NCI-H226 (cell line): ENCODE measurements at regions not wholly inside any gene's neighbourhood (a gene's known extent, or its start where the extent isn't known, plus 50 kb on each side); places are given as distances from the start of the nearest gene placed in this dataset.
A peak's percentile ranks its signal among the peaks of the same experiment; 100 is the strongest.
"Not testable (repeated sequence)": the region's sequence is repeated elsewhere in the genome, so short reads cannot be mapped to it uniquely, and the experiment has no call there.

Source experiments
- DNase-seq: peaks from one replicate; pipeline ENCODE4 v3.0.0-alpha.2; 2015

- no peak for DNase-seq
These were observed 793.8 kb downstream of the TBL1XR1 start for GRCh38 chr3:176403531-176403930.

- DNase-seq, result no peak
These were observed 796.1 kb downstream of the TBL1XR1 start for GRCh38 chr3:176401211-176401610.

DNA sequence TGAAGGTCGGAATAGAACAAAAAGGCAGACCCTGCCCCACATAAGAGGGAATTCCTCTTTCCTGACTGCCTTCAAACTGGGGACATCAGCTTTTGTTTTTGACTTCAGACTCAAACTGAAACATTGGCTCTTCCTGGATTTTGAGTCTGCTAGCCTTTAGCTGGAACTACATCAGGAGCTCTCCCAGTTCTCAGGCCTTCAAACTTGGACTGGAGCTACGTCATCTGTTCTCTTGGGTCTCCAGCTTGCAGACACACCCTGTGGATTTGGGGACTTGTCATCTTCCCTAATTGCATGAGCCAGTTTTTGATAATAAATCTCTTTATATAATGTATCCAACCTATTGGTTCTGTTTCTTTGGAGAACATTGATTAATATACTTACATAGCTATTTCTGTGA, 798.1 kb downstream of the TBL1XR1 start:
- DNase-seq, result no peak

- no peak for DNase-seq
These were observed 802.0 kb downstream of the TBL1XR1 start for GRCh38 chr3:176395240-176395639.

- DNase-seq, result no peak
These were observed 818.5 kb downstream of the TBL1XR1 start for GRCh38 chr3:176378789-176379188.

DNA sequence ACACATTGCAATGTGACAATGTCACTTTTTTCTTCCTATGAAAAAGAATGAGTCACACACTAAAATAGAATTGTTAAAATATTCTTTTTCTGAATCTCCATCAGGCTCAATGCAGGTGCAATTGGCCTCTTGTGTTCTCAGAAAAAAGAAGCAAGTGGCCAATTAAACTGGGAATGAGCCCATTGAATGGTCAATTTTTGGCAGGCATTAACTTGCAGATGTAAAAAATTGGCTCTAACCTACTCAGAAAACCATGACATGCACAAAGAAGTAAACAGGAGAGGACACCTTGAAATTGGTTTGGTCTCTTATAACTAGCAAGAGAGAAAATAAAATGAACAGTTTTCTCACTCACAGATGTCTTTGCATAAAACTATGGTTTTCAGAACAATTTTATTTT, 820.8 kb downstream of the TBL1XR1 start:
- DNase-seq, result no peak

DNA sequence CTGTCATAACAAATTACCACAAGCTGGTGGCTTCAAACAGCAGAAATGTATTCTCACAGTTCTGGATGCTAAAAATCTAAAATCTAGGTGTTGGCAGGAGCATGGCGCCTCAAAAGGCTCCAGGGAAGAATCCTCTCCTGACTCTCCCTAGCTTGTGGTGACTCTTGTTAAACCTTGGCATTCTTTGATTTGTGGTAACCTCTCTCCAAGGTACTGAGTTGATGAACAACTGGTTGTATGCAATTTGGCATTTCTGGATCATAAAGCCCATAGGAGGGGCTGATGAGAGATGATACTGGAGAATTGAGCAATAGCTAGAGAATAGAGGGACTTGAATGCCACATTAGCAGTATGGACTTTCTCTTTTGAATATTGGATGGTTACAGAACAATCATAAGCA, 821.8 kb downstream of the TBL1XR1 start:
- no peak for DNase-seq

GRCh38 chr3:176362191-176362731, 835.0 kb downstream of the TBL1XR1 start:
- no peak for DNase-seq

DNA sequence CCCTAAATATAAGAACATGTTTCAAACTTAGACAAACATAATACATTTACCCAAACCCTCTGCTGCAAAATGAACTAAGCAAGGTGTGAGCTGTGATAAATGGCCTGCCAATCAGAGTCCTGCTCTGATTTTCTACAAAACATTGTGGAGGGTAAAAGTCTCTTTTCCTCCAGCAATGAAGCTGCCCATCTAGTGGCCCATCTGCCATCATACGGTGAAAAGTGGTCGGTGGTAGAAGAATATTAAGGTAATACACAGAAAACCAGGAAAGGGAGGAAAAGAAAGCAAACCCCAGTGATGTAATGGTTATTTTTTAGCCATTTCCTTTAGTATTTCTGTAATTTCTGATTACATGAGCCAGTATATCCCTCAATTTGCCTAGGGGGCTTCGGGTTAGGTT, 838.1 kb downstream of the TBL1XR1 start:
- DNase-seq, result no peak

DNA sequence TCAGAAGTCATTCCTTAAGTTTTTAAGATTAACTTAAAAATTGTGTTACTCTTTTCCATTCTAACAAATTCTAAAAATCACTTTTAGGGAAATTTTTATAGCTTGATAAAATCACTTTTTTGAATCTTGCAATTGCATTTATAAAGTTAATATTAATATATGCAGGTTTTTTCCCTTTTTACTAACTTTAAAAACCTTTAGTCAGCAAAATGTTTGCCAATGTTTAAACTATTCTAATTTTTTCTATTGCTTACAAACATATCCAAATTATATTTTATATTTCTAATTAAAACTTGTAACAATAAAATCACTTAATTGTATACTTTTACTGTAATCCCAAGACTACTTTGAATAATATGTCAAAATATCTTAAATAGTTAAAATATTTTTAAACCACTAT, 839.4 kb downstream of the TBL1XR1 start:
- no peak for DNase-seq

GRCh38 chr3:176354843-176355242, 842.4 kb downstream of the TBL1XR1 start:
- no peak for DNase-seq

- DNase-seq, result no peak
These were observed 844.5 kb downstream of the TBL1XR1 start for GRCh38 chr3:176352716-176353334.

DNA sequence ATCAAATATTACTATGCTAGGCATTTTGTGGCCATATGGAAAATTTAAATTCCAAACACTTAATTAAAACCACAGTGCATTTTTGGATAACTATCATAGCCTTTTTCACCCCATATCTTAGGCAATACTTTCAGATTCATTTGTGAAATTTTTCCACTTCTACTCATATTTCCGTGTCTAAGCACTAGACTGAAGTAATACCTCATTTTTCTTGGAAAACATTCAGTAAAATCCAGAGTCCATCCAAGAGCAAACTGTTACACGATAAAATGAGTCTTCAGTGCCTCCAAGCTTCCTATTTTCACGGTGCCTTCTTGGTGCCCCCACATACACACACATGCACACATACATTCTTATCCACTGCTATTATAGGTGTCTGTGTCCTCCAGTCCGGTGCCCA, 845.9 kb downstream of the TBL1XR1 start:
- peak; percentile 2 for DNase-seq

GRCh38 chr3:176349706-176350105, 847.6 kb downstream of the TBL1XR1 start:
- no peak for DNase-seq

DNA sequence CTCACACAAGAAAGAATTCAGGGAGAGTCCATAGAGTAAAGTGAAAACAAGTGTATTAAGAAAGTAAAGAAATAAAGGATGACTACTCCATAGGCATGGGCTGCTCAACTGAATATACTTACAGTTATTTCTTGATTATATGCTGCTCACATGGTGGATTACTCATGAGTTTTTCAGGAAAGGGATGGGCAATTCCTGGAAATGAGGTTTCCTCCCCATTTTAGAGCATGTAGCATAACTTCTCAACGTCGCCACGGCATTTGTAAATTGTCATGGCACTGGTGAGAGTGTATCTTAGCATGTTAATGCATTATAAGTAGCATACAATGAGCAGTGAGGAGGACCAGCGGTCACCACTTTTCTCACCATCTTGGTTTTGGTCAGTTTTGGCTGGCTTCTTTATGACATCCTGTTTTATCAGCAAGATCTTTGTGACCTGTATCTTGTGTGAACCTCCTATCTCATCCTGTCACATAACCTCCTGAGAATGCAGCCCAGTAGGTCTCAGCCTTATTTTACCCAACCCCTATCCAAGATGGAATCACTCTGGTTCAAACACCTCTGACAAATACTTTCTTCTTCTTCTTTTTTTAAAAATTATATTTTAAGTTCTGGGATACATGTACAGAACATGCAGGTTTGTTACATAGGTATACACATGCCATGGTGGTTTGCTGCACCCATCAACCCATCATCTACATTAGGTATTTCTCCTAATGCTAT, 849.7 kb downstream of the TBL1XR1 start:
- DNase-seq, result no peak

DNA sequence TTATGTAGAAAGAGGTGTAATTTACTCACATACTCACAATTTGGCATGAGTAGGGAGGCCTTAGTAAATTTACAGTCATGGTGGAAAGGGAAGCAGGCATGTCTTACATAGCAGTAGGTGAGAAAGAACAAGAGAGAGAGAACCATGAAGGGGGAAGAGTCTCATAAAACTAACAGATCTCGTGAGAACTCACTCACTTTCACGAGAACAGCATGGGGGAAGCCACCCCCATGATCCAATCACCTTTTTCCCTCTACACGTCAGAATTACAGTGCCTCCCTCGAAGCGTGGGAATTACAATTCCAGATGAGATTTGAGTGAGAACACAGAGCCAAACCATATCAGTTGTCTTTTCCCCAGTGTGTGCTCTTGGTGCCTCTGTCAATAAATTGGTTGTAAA, 855.3 kb downstream of the TBL1XR1 start:
- no peak for DNase-seq

DNA sequence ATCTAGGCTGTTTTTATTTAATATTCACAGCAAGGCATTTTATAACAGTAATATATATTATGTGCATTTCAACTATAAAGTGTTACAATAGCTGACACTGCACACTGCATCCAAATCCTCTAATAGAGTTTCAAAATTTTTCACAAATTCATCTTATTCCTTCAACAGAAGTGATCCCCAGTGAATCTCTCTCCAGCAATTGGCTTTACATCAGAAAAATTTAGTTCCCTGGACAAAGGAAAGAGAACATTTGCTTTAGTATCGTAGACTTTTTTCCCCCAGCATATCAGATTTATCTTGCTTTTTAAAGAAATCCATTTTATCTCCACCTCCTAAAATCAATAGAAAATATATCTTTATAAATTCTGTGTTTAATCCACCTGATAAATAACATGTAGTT, 868.6 kb downstream of the TBL1XR1 start:
- DNase-seq, result no peak

DNA sequence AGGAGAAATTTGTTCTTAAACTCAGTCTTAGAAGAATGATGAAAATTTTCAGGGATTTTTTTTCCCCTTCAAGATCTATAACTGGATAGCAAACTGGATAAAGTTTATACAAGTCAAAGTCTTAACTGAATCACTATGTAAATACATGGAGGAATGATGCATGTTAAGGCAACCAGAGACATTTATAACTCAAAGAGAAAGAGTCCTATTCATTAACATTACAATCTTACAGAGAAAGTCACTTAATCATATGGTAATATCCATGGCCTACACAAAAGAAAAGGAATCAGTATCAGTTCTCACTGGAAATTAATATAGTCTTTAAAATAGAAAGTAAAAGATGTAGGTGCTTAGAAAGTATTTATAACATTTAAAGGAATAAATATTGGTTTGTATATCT, 869.1 kb downstream of the TBL1XR1 start:
- no peak for DNase-seq

DNA sequence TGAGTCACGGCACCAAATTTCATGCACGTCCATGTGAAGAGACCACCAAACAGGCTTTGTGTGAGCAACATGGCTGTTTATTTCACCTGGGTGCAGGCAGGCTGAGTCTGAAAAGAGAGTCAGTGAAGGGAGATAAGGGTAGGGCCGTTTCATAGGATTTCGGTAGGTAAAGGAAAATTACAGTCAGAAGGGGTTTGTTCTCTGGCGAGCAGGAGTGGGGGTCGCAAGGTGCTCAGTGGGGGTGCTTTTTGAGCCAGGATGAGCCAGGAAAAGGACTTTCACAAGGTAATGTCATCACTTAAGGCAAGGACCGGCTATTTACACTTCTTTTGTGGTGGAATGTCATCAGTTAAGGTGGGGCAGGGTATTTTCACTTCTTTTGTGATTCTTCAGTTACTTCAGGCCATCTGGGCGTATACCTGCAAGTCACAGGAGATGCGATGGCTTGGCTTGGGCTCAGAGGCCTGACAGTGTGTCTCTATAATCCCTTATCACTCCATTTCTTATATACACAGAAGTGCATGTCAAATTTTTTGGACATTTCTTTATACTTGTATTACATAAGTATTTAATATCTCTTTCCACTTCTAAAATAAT, 870.3 kb downstream of the TBL1XR1 start:
- not testable (repeated sequence) for DNase-seq

GRCh38 chr3:176321532-176321931, 875.8 kb downstream of the TBL1XR1 start:
- not testable (repeated sequence) for DNase-seq

GRCh38 chr3:176321099-176321498, 876.2 kb downstream of the TBL1XR1 start:
- DNase-seq, result no peak

GRCh38 chr3:176313426-176313825, 883.9 kb downstream of the TBL1XR1 start:
- DNase-seq, result no peak

- no peak for DNase-seq
These were observed 886.6 kb downstream of the TBL1XR1 start for GRCh38 chr3:176310641-176311040.

DNA sequence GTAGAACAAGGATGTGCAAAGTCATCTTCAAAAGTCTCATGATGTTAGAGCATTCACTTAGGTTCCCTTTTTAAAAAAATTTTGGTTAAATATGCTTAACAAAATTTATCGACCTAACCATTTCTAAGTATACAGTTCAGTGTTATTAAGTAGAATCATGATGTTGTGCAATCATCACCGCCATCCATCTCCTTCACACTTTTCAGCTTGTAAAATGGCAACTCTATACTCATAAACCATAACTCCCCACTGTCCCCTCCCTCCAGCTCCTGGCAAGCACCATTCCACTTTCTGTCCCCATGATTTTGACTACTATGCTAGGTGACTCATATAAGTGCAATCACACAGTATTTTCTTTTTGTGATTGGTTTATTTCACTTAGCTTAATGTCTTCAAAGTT, 895.0 kb downstream of the TBL1XR1 start:
- no peak for DNase-seq
